Caco-2 (cell line): ENCODE measurements at regions not wholly inside any gene's neighbourhood (a gene's known extent, or its start where the extent isn't known, plus 50 kb on each side); places are given as distances from the start of the nearest gene placed in this dataset.

Experiments
- BruUV-seq: library from RNA; stranded (reverse); fragments of 400-500 nt; replicated peaks from 2 replicates; lab custom pipeline; 2021; lab: Mats Ljungman, UMichigan
- CTCF ChIA-PET: fragments of 300-600 bp; sonication (Branson Sonifier 250); formaldehyde crosslinking; loops from one replicate; lab custom pipeline; 2022; ENCODE audit warnings: antibody characterized with exemption; lab: Charles Lee
- POLR2A ChIA-PET: fragments of 300-600 bp; sonication (Branson Sonifier 250); formaldehyde crosslinking; loops from one replicate; lab custom pipeline; 2022; ENCODE audit warnings: antibody characterized with exemption; lab: Charles Lee
- DNase-seq, 2 experiments: peaks; one replicate each; pipeline versions ENCODE4 v3.0.0 to v3.0.0-alpha.2; 2020 to 2022
- H3K27me3 ChIP-seq: replicated peaks from 2 replicates; pipeline ENCODE4 v1.6.0; 2011; ENCODE audit warnings: low read length; ENCODE audit not compliant: control insufficient read depth, insufficient read depth
- H3K36me3 ChIP-seq: 2 replicates; pipeline ENCODE4 v1.5.1; 2011; ENCODE audit warnings: low read length; ENCODE audit not compliant: control insufficient read depth, insufficient read depth
- H3K4me1 ChIP-seq: fragments of 250-450 bp; sonication (Bioruptor Pico); 2 replicates; pipeline ENCODE4 v1.5.1; 2020; ENCODE audit warnings: mild to moderate bottlenecking
- H3K4me3 ChIP-seq: 2 replicates; pipeline ENCODE4 v1.5.1; 2011; ENCODE audit warnings: low read depth, mild to moderate bottlenecking, control low read depth, low read length
- H3K9me3 ChIP-seq: fragments of 250-450 bp; sonication (Bioruptor Pico); 2 replicates; pipeline ENCODE4 v1.5.1; 2020; ENCODE audit warnings: mild to moderate bottlenecking, moderate library complexity
- H3K27ac Mint-ChIP-seq: one replicate; pipeline ENCODE4 v1.8.0; 2022; ENCODE audit warnings: mixed read lengths; ENCODE audit not compliant: unreplicated experiment
- H3K27me3 Mint-ChIP-seq: one replicate; pipeline ENCODE4 v1.8.0; 2022; ENCODE audit warnings: mixed read lengths; ENCODE audit not compliant: insufficient read depth, unreplicated experiment
- H3K36me3 Mint-ChIP-seq: one replicate; pipeline ENCODE4 v1.8.0; 2022; ENCODE audit warnings: mild to moderate bottlenecking, mixed read lengths; ENCODE audit not compliant: insufficient read depth, unreplicated experiment
- H3K4me1 Mint-ChIP-seq: one replicate; pipeline ENCODE4 v1.8.0; 2022; ENCODE audit warnings: low read depth, mixed read lengths; ENCODE audit not compliant: unreplicated experiment
- H3K4me3 Mint-ChIP-seq: one replicate; pipeline ENCODE4 v1.8.0; 2022; ENCODE audit warnings: mild to moderate bottlenecking, moderate library complexity, mixed read lengths; ENCODE audit not compliant: unreplicated experiment
- H3K9me3 Mint-ChIP-seq: one replicate; pipeline ENCODE4 v1.8.0; 2022; ENCODE audit warnings: mixed read lengths; ENCODE audit not compliant: unreplicated experiment
- CTCF ChIP-seq, 2 experiments: fragments of 200-600 bp in 1 of 2; IDR thresholded peaks; 1 replicate in 1 of 2; 2 replicates in 1 of 2; pipeline versions ENCODE4 v1.5.1 to v1.8.0; 2011 to 2022; ENCODE audit warnings: antibody characterized with exemption in 1 of 2, control low read depth in 1 of 2, inconsistent platforms in 1 of 2, low read depth in 1 of 2, low read length in 1 of 2, mild to moderate bottlenecking in 1 of 2, moderate library complexity in 1 of 2; ENCODE audit not compliant: insufficient read depth in 1 of 2, severe bottlenecking in 1 of 2, unreplicated experiment in 1 of 2
- intact Hi-C: fragments of 100-400 bp; cut with micrococcal nuclease; formaldehyde crosslinking; loops from one replicate; pipeline ENCODE4 v1.10.0; 2022; ENCODE audit not compliant: unreplicated experiment

GRCh38 chr11:87548797-87549196, 511.1 kb downstream of the TMEM135 start:
- TF ChIP-seq CTCF (IDR thresholded peaks at IDR 0.05; ENCODE audit: insufficient read depth in 1 of 2, low read depth in 1 of 2, low read length in 1 of 2, severe bottlenecking in 1 of 2, unreplicated experiment in 1 of 2) = no peak
- Histone ChIP-seq H3K9me3 (peaks cover 20% of the 10 kb centered on the region), H3K4me3 (no peak overlapping the region), H3K36me3 (no peaks in the 10 kb centered on the region), H3K4me1 (no peaks in the 10 kb centered on the region), H3K27me3 (no peaks in the 10 kb centered on the region)
- no TSS peak for BruUV-seq
- Mint-ChIP-seq H3K4me3 (no peak overlapping the region), H3K27ac (no peak overlapping the region), H3K9me3 (peaks cover 59% of the 10 kb centered on the region), H3K27me3 (no peaks in the 10 kb centered on the region), H3K36me3 (no peaks in the 10 kb centered on the region), H3K4me1 (no peaks in the 10 kb centered on the region)
- ChIA-PET POLR2A (no interaction called here), CTCF (no interaction called here)
- intact Hi-C loops = no loop called here
- DNase-seq = no peak

GRCh38 chr11:87545858-87546257, 508.1 kb downstream of the TMEM135 start:
- H3K9me3 ChIP-seq = peaks cover 30% of the 10 kb centered on the region
- intact Hi-C loops = no loop called here
- Mint-ChIP-seq H3K4me3 (no peak overlapping the region), H3K4me1 (no peaks in the 10 kb centered on the region), H3K36me3 (no peaks in the 10 kb centered on the region), H3K27ac (no peak overlapping the region), H3K9me3 (peaks cover 76% of the 10 kb centered on the region), H3K27me3 (no peaks in the 10 kb centered on the region)
- no peak overlapping the region for H3K4me3 ChIP-seq
- ChIA-PET POLR2A (no interaction called here), CTCF (interaction anchor here (0.6 kb wide), 1 partner anchor 82 kb away, joined by 4 read pairs; no protein-coding TSS in a partner anchor)
- H3K36me3 ChIP-seq = no peaks in the 10 kb centered on the region
- no peaks in the 10 kb centered on the region for H3K4me1 ChIP-seq
- TF ChIP-seq CTCF (IDR thresholded peaks at IDR 0.05; ENCODE audit: insufficient read depth in 1 of 2, low read depth in 1 of 2, low read length in 1 of 2, severe bottlenecking in 1 of 2, unreplicated experiment in 1 of 2) = no peak
- BruUV-seq = no TSS peak
- no peak for DNase-seq
- H3K27me3 ChIP-seq = no peaks in the 10 kb centered on the region

- no peaks in the 10 kb centered on the region for H3K4me1 ChIP-seq
- peaks cover 10% of the 10 kb centered on the region for H3K9me3 ChIP-seq
- Mint-ChIP-seq H3K27ac (no peak overlapping the region), H3K9me3 (peaks cover 29% of the 10 kb centered on the region), H3K4me1 (no peaks in the 10 kb centered on the region), H3K4me3 (no peak overlapping the region), H3K36me3 (no peaks in the 10 kb centered on the region), H3K27me3 (peaks cover 4% of the 10 kb centered on the region)
- ChIA-PET POLR2A (no interaction called here), CTCF (no interaction called here)
- H3K4me3 ChIP-seq = no peak overlapping the region
- DNase-seq = no peak
- intact Hi-C loops = no loop called here
- BruUV-seq = no TSS peak
- H3K27me3 ChIP-seq = no peaks in the 10 kb centered on the region
- TF ChIP-seq CTCF (IDR thresholded peaks at IDR 0.05; ENCODE audit: insufficient read depth in 1 of 2, low read depth in 1 of 2, low read length in 1 of 2, severe bottlenecking in 1 of 2, unreplicated experiment in 1 of 2) = no peak
- H3K36me3 ChIP-seq = no peaks in the 10 kb centered on the region
Observed at GRCh38 chr11:87539596-87539995, 501.9 kb downstream of the TMEM135 start.
